ENCODE measurements at regions not wholly inside any gene's neighbourhood (a gene's known extent, or its start where the extent isn't known, plus 50 kb on each side); places are given as distances from the start of the nearest gene placed in this dataset.

GRCh38 chr1:172748201-172748600 lies 89.3 kb downstream of the FASLG start:
- in situ Hi-C loops (cut with MboI; ENCODE audit: low sequenced_read_pairs): loop anchor here (5.0 to 25.0 kb wide), 6 partner anchors 459 to 1987 kb away; partner anchors contain the start of gene TNFSF4

GRCh38 chr1:172751683-172752082 lies 92.8 kb downstream of the FASLG start:
- in situ Hi-C loops (cut with MboI; ENCODE audit: low sequenced_read_pairs): no loop called here

GRCh38 chr1:172753964-172754363 lies 95.1 kb downstream of the FASLG start:
- in situ Hi-C loops (cut with MboI; ENCODE audit: low sequenced_read_pairs): no loop called here

GRCh38 chr1:172754609-172755008 lies 95.7 kb downstream of the FASLG start:
- in situ Hi-C loops (cut with MboI; ENCODE audit: low sequenced_read_pairs): no loop called here

GRCh38 chr1:172755099-172755498 lies 96.2 kb downstream of the FASLG start:
- in situ Hi-C loops (cut with MboI; ENCODE audit: low sequenced_read_pairs): no loop called here

- in situ Hi-C loops (cut with MboI; ENCODE audit: low sequenced_read_pairs): no loop called here
Measured at GRCh38 chr1:172756024-172756423, 97.1 kb downstream of the FASLG start.

GRCh38 chr1:172758259-172758658 lies 99.4 kb downstream of the FASLG start:
- in situ Hi-C loops (cut with MboI; ENCODE audit: low sequenced_read_pairs): no loop called here

GRCh38 chr1:172760121-172760520 lies 101.2 kb downstream of the FASLG start:
- in situ Hi-C loops (cut with MboI; ENCODE audit: low sequenced_read_pairs): no loop called here

- in situ Hi-C loops (cut with MboI; ENCODE audit: low sequenced_read_pairs): no loop called here
Measured at GRCh38 chr1:172761581-172762486, 102.9 kb downstream of the FASLG start.

GRCh38 chr1:172763057-172763456 lies 104.2 kb downstream of the FASLG start:
- in situ Hi-C loops (cut with MboI; ENCODE audit: low sequenced_read_pairs): no loop called here

GRCh38 chr1:172764378-172764777 lies 105.5 kb downstream of the FASLG start:
- in situ Hi-C loops (cut with MboI; ENCODE audit: low sequenced_read_pairs): no loop called here

- in situ Hi-C loops (cut with MboI; ENCODE audit: low sequenced_read_pairs): no loop called here
Measured at GRCh38 chr1:172766462-172766861, 107.6 kb downstream of the FASLG start.

- in situ Hi-C loops (cut with MboI; ENCODE audit: low sequenced_read_pairs): no loop called here
Measured at GRCh38 chr1:172770071-172770470, 111.2 kb downstream of the FASLG start.

- in situ Hi-C loops (cut with MboI; ENCODE audit: low sequenced_read_pairs): no loop called here
Measured at GRCh38 chr1:172774561-172774960, 115.7 kb downstream of the FASLG start.

- in situ Hi-C loops (cut with MboI; ENCODE audit: low sequenced_read_pairs): no loop called here
Measured at GRCh38 chr1:172775606-172776005, 116.7 kb downstream of the FASLG start.

- in situ Hi-C loops (cut with MboI; ENCODE audit: low sequenced_read_pairs): no loop called here
Measured at GRCh38 chr1:172776071-172776470, 117.2 kb downstream of the FASLG start.

- in situ Hi-C loops (cut with MboI; ENCODE audit: low sequenced_read_pairs): no loop called here
Measured at GRCh38 chr1:172777767-172778166, 118.9 kb downstream of the FASLG start.

GRCh38 chr1:172778456-172779455 lies 119.9 kb downstream of the FASLG start:
- in situ Hi-C loops (cut with MboI; ENCODE audit: low sequenced_read_pairs): no loop called here

GRCh38 chr1:172779491-172779890 lies 120.6 kb downstream of the FASLG start:
- in situ Hi-C loops (cut with MboI; ENCODE audit: low sequenced_read_pairs): no loop called here

GRCh38 chr1:172781513-172782140 lies 122.7 kb downstream of the FASLG start:
- in situ Hi-C loops (cut with MboI; ENCODE audit: low sequenced_read_pairs): no loop called here

- in situ Hi-C loops (cut with MboI; ENCODE audit: low sequenced_read_pairs): no loop called here
Measured at GRCh38 chr1:172789840-172790239, 130.9 kb downstream of the FASLG start.

Data from HL-60/S4 (cell line).